ENCODE measurements at regions not wholly inside any gene's neighbourhood (a gene's known extent, or its start where the extent isn't known, plus 50 kb on each side); places are given as distances from the start of the nearest gene placed in this dataset.

DNA sequence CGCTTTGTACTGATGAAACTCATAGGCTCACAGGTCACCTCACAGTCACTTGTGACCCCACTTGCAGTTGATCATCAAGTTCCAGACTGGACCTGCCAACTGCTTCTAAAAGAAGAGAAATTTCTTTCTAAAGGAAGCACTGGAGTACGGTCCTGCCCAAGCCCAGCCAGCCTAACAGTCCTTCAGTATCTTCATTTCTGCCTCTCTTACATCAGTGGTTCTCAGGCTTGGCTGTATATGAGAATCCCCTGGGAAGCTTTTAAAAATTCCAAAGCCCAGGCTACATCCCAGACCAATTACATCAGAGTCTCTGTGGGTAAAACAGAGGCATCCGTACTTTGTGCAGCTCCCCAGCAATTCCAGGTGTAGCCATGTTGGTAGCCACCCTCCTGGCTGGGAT, 282.1 kb downstream of the NFIB start:
- Histone ChIP-seq H3K9me3 (no peaks in the 10 kb centered on the region), H3K4me3 (no peak overlapping the region), H3K36me3 (no peaks in the 10 kb centered on the region), H3K27me3 (peaks cover 2% of the 10 kb centered on the region; the same call in 1 of the 2 replicates)
- DNase-seq: no peak

DNA sequence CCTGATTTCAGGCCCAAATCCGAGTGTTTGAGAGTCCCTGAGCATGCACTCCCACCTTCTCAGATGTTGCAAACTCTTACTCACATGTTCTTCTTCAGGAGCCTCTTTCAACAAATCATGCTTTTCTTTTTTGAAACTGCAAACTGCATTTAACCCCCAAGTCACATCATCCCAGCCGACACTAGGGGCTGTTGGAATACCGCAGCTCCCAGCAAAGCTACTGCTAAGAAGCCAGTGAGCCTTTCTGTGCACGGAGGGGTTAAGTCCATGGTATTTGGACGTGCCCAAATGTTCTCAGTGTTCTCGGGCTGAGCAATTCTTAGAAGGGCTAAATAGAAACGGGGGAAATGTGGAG, 282.9 kb downstream of the NFIB start:
- no peak for DNase-seq
- no peak overlapping the region for H3K4me3 ChIP-seq
- H3K36me3 ChIP-seq: no peaks in the 10 kb centered on the region
- peaks cover 4% of the 10 kb centered on the region; the same call in 1 of the 2 replicates for H3K27me3 ChIP-seq
- H3K9me3 ChIP-seq: no peaks in the 10 kb centered on the region

DNA sequence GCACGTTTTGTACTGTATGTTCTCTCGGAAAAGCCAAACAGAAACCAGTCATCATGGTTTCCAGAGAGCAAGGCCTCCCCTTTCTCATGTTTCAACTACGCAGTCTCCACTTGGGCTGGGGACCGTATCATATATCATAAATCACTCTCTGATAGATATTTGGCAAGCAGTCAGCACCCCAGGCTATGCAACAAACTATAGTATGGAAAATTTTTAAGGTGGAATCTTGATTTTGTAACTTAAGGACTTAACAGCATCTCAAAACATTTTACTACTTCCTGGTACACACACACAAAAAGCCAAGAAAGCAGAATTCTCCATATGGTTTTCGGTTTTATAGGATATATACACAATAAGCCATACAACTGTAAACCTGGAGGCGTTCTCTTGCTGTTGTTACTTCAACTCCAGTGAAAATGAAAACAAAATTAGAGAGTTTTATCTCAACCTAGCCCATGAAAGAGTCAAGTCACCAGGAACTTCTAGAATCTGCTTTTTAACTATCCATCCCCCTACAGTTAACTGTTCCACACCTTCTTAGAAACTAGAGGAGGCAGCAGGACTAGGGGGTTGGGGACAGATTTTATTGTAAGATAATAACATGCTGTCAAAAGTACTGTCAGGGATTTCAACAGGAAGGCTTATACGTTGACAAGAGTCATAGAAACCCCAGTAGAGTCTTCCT, 283.4 kb downstream of the NFIB start:
- H3K27me3 ChIP-seq: peaks cover 4% of the 10 kb centered on the region; the same call in 1 of the 2 replicates
- no peak overlapping the region for H3K4me3 ChIP-seq
- no peak for DNase-seq
- H3K36me3 ChIP-seq: no peaks in the 10 kb centered on the region
- no peaks in the 10 kb centered on the region for H3K9me3 ChIP-seq

DNA sequence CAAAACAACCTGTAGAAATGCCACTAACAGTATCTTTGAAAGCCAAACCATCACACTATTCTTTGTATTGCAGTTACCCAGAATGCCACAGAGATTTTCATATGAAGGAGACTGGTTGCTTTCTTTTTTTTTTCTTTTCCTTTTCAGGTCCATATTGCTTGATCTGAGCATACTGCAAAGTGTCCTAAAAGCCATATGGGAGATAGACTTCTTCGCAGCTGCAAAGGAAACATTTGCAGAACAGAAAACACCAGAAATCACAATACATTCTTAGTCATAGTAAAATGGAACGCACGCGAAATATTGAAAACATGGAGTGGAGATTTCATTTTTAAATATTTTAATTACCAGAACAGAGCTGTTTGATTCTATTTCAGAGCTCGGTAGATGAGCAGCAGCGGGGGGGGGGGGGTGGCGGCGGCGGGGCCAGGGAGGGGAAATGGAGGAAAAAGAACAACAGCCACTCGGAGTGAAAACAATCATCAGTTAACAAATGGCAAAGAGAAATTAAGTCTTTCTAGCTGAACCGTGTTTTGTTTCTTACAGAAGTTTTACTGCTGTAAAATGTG, 284.1 kb downstream of the NFIB start:
- Histone ChIP-seq H3K9me3 (no peaks in the 10 kb centered on the region), H3K36me3 (no peaks in the 10 kb centered on the region), H3K27me3 (peaks cover 4% of the 10 kb centered on the region; the same call in 1 of the 2 replicates), H3K4me3 (no peak overlapping the region)
- DNase-seq: no peak

DNA sequence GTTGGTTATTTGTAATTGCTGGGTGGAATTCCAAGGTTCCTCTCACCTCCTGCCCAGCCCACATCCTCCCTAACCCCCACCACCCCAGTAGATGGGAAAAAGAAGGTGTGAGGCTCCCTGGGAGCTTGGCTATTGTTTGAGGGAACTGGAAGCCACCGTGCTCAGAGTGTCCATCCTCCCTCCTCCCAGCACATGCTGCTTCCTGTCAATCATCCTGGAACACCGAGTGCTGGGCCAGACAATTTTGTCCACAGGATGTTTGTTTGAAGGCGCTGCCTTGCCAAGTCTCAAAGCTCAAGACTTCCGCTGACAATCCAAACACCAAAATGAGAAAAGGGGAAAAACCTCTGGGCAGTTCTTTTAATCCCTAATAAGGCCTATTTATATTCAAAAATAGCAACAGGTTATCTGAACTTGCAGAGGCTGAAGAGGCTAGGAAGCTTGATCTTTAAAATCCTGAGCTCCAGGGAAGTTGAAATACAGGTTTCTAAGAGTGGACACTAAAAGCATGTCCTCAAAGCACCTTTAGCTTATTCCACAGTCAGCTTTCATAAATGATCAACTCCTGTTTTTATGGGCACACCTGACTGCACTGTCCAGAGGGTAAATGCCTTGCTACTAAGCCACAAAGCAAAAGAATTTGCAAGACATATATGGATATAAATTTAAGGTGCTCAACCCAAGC, 286.7 kb downstream of the NFIB start:
- peak; percentile 58 for DNase-seq
- Histone ChIP-seq H3K4me3 (no peak overlapping the region), H3K36me3 (no peaks in the 10 kb centered on the region), H3K27me3 (peaks cover 4% of the 10 kb centered on the region; the same call in 1 of the 2 replicates), H3K9me3 (no peaks in the 10 kb centered on the region)

DNA sequence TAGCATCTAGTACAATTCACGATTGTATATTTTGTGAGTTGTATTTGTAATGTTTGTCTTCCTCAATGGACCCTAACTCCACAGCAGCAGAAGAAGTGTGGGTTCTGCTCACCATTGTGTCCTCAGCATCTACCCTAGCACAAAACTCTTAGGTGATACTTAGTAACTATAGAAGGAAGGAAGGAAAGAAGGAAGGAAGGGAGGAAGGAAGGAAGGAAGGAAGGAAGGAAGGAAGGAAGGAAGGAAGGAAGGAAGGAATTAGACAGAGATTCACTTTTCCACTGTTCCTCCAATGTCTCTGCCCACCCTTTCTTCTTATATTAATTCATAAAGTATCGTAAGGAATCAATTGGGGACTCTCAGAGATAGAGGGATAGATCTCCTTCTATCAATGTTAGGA, 288.2 kb downstream of the NFIB start:
- H3K9me3 ChIP-seq: no peaks in the 10 kb centered on the region
- DNase-seq: no peak

DNA sequence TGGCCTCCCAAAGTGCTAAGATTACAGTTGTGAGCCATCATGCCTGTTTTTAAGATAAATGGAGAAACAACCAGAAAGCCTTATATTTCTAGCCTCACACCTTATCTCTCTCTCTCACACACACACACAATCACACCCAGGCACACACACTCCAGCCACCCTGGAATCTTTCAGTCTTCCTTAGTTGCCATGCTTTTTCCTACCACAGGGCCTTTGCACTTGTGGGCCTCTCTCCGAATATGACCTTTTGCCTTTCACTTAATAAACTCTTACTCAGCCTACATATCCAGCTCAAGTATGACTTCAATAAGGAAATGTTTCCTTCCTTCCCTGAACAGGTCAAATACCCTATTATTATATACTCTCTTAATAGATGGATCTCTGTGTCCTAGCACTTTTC, 290.7 kb downstream of the NFIB start:
- Histone ChIP-seq H3K4me3 (no peak overlapping the region), H3K36me3 (no peaks in the 10 kb centered on the region), H3K9me3 (no peaks in the 10 kb centered on the region), H3K27me3 (peaks cover 23% of the 10 kb centered on the region)
- DNase-seq: no peak

More for the DNA sequence above, 288.2 kb downstream of the NFIB start:
- Histone ChIP-seq H3K27me3 (peaks cover 4% of the 10 kb centered on the region), H3K36me3 (no peaks in the 10 kb centered on the region), H3K4me3 (no peak overlapping the region)

DNA sequence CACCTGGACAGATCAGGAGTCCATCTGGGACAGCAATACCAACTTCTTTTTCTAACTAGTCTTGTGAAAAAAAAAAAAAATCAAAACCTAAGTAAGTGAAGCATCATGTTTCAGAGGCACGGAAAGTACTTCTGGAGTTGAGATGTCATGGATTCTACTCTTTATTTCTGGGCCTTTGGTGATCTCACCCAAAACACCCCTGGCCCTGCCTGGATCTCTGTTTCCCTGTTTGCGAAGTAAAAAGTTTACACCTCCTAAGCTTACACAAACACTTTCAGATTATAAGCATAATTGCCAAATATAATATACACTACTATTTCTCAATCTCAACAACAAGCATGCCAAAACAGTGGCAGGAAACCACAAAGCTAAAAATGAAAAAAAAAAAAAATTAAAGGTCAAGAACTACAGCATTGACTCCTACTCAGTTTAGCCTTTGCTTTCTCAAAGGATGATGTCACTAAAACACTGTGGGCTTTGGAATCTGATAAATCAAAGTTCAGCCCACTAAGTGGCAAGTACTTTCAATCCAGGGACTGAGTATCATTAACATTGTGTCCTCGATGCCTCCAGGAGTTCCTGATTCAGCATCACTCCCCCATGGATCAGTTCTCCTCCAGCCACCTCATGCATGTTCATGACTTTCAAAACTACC, 291.9 kb downstream of the NFIB start:
- H3K4me3 ChIP-seq: no peak overlapping the region
- H3K27me3 ChIP-seq: peaks cover 22% of the 10 kb centered on the region
- peak; percentile 79 for DNase-seq
- H3K36me3 ChIP-seq: no peaks in the 10 kb centered on the region
- H3K9me3 ChIP-seq: no peaks in the 10 kb centered on the region

DNA sequence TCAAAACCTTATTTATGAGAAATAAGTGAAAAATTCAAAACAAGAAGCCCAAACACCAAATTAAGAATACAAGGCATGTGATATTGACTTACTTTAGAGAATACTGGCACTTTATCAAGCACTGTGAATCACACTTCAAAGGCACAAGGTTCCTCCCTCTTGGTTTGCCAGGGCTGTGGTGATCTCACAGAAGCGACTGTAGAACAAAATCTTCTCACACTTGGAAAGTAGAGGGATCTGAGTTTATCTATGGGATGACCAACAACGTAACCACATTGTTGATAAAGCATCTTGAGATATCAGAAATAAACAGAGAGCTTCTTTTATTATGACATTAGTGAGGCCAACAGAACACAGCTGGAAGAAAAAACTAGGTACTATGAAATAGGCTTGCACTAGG, 295.9 kb downstream of the NFIB start:
- Histone ChIP-seq H3K9me3 (no peaks in the 10 kb centered on the region), H3K4me3 (no peak overlapping the region), H3K27me3 (peaks cover 19% of the 10 kb centered on the region), H3K36me3 (no peaks in the 10 kb centered on the region)
- DNase-seq: peak; percentile 97

DNA sequence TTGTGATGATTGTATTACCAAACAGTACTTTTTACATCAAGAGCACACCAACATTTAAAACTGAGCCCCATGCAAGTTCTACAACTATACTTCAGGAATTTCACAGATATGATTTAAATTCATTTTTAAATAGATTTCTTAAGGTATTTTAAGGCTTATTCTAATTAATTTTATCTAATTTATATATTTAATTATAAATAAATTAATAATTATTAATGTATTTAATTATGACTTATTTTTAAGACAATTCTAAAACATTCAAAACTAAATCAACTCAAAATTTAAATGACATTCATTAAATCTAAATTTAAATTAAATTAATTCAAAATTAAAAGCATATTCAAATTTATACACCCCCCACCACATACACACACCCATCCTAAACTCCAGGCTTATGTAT, 299.2 kb downstream of the NFIB start:
- Histone ChIP-seq H3K36me3 (no peaks in the 10 kb centered on the region), H3K27me3 (peaks cover 10% of the 10 kb centered on the region), H3K4me3 (no peak overlapping the region), H3K9me3 (no peaks in the 10 kb centered on the region)
- no peak for DNase-seq

DNA sequence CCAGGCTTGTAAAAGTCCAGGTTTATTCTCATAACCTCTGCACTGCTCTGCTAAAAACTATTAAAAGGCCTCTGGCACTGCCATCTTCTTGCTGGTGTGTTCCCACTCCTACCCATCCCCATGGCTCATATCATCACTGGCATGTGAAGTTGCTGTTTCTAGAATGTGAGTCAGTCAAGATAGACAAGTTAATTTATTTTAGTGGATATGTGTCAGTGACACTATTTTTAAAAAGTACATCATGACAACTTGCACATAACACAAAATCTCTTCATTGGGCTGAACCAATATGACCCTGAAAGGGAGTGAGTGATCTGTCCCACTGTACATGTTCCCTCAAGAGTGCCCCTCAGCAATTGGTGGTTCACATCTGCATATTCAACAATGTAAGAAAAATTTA, 299.7 kb downstream of the NFIB start:
- Histone ChIP-seq H3K27me3 (peaks cover 4% of the 10 kb centered on the region), H3K4me3 (no peak overlapping the region), H3K9me3 (no peaks in the 10 kb centered on the region), H3K36me3 (no peaks in the 10 kb centered on the region)
- DNase-seq: no peak

DNA sequence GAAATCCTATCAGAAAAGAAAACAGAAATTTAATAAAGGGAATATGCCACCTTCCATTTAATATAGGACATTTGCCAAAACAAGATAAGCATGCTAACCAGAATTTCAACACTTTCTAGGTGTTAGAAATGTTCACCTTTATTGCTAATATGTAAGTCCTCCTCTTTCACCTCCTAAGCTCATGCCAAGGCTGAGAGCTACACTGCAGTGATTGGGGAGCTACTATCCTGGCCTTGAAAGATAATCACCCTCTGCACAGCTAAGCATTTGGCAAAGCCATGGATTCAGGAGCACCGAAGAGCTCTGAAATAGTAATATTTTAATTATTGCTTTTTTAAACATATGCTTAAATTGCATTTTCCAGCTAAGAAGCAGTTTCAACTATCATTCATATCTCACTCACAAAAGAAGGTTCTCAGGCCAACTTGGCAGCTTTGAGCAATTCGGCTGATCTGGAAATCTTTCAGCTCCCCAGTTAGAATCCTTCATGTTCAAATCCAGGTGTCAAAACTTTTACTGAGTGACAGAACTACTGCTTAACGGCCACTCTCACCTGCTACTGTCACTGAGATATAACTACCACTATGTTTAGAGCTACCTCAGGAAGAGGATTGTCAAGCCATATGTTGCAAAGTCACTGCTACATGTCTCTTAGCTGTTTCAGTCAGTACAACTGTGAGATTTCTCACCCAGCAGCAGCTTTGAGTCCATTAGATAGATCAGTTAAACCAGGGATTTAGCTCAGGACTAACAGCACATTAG, 302.0 kb downstream of the NFIB start:
- DNase-seq: no peak

DNA sequence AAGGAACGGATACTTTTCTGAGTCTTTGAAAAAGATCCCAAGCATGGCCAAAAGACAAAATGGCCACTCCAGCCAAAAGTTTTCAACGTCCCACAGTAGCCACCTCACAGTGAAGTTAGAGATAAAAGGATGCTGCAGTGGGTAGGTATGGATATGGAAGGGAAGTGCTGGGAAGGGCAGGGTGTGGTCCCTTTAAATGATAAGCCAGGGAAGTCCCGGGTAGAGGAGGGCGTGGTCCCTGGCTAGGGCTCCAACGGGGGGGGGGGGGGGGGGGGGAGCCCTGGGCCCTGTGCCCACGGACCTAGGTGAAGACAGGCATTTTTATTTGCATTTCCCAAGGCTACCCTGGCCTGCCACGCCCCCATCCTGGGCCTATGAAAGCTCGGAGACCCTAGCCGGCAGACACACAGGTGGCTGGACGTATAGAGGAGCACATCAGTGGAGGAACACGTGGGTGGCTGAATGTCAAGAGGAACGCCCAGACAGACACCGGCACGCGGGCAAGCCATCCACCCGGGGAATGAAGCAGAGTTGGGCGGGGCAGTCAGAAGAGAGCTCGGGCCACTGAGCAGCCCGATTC, 306.7 kb downstream of the NFIB start:
- no peak overlapping the region for H3K4me3 ChIP-seq
- DNase-seq: no peak
- peaks cover 17% of the 10 kb centered on the region for H3K27me3 ChIP-seq
- H3K9me3 ChIP-seq: peaks cover 21% of the 10 kb centered on the region
- no peaks in the 10 kb centered on the region for H3K36me3 ChIP-seq

More for the DNA sequence above, 302.0 kb downstream of the NFIB start:
- no peaks in the 10 kb centered on the region for H3K36me3 ChIP-seq
- no peaks in the 10 kb centered on the region; the same call in 1 of the 2 replicates for H3K9me3 ChIP-seq
- H3K27me3 ChIP-seq: no peaks in the 10 kb centered on the region
- no peak overlapping the region for H3K4me3 ChIP-seq

DNA sequence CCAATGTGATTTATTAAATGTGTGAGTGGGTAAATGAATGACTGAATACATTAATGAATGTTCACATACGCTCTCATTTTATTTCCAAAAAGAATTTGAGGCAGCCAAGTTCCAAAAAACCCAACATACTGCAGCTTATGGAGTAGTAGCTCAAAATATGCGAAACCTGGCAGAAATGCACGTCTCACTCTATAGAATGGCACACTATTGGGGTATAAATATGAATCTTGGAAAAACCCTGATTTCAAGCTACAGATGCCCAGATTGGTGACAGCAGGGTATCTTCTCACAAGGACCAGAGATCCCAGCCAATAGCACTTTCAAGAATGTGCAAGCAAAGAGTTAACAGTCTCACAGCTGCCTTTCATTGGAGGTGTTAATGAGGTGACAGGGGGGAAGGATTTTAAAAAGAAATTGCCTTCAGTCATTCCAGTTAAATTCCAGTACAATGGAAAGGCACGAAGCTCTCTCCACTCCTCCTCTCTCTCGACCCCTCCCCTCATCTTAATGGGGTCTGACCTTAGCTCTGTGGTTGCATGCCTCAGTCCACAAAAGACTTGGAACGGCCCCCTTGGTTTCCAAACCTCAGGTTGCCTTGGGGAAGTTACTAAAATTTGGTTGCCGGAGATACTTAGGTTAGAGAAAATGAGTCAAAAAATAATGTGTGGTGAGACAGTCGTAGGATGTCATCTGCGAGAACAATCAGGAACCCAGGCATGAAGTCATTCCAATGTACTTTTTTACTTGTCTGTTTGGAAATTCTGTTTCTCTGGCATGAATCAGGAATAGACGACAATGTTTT, 307.4 kb downstream of the NFIB start:
- no peaks in the 10 kb centered on the region for H3K36me3 ChIP-seq
- H3K4me3 ChIP-seq: no peak overlapping the region
- peaks cover 23% of the 10 kb centered on the region for H3K9me3 ChIP-seq
- DNase-seq: no peak
- H3K27me3 ChIP-seq: peaks cover 17% of the 10 kb centered on the region

DNA sequence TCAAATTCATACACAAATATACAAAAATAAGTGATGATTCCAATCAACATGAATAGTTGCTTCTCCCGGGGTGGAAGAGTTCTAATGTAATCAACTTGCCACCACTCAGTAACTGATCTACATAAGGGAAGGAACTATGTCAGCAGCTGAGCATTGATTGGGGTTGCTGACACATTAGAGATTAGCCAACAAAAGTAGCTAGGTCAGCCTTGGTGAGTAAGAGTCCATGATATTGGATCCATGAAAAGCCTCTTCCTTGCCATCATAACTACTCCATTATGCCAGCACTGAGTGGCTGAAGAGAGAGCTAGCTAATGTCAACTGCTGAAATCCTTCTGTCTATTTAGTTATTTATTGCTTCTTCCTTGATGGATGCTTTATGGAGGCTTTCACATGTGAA, 309.8 kb downstream of the NFIB start:
- DNase-seq: no peak
- Histone ChIP-seq H3K27me3 (peaks cover 17% of the 10 kb centered on the region), H3K4me3 (no peak overlapping the region), H3K36me3 (no peaks in the 10 kb centered on the region), H3K9me3 (peaks cover 31% of the 10 kb centered on the region)

DNA sequence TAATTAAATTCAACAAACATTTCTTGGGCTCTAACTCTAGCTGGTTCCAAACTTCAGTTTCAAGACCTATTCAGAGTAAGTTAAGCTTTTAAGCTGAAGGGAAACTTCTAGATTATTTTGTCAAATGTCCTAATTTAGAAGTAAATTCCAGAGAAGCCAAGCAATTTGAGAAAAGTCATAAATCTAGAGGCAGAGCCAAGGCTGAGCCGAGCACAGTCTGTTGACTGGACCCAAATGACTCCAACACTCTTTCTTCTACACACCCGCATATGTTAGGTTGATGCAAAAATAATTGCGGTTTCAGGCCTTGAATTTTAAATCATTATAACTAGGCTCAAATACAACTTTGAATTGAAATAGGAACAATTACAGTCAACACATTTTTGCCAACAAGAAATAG, 319.7 kb downstream of the NFIB start:
- Histone ChIP-seq H3K36me3 (no peaks in the 10 kb centered on the region), H3K4me3 (no peak overlapping the region), H3K9me3 (peaks cover 22% of the 10 kb centered on the region), H3K27me3 (no peaks in the 10 kb centered on the region; the same call in 1 of the 2 replicates)
- DNase-seq: no peak

All from MG63 (cell line).